ENCODE measurements at regions not wholly inside any gene's neighbourhood (a gene's known extent, or its start where the extent isn't known, plus 50 kb on each side); places are given as distances from the start of the nearest gene placed in this dataset.

- no peak overlapping the region for H3K27ac ChIP-seq (ENCODE audit: low read depth, low read length)
- no peaks in the 10 kb centered on the region for H3F3A ChIP-seq (ENCODE audit: control insufficient read depth, insufficient read depth)
- H3K4me2 ChIP-seq (ENCODE audit: low read length) = no peak overlapping the region
Observed at GRCh38 chr21:35475762-35476161, 426.7 kb upstream of the RUNX1 start.

GRCh38 chr21:35475009-35475408 lies 425.9 kb upstream of the RUNX1 start:
- Histone ChIP-seq H3K27me3 (ENCODE audit: control insufficient read depth, low read length) (peaks cover 26% of the 10 kb centered on the region), H3K4me1 (ENCODE audit: control insufficient read depth, low read length) (no peaks in the 10 kb centered on the region), H3K36me3 (ENCODE audit: control insufficient read depth, low read length) (no peaks in the 10 kb centered on the region), H3K9me2 (replicated peaks; ENCODE audit: control insufficient read depth, low read length) (no peaks in the 10 kb centered on the region), H3K79me2 (ENCODE audit: control insufficient read depth, low read length) (no peaks in the 10 kb centered on the region), H3K27ac (ENCODE audit: low read depth, low read length) (no peak overlapping the region), H3F3A (ENCODE audit: control insufficient read depth, insufficient read depth) (no peaks in the 10 kb centered on the region), H3K4me3 (ENCODE audit: low read length) (no peak overlapping the region), H4K20me1 (ENCODE audit: control insufficient read depth, insufficient read depth, low read depth, low read length) (no peaks in the 10 kb centered on the region), H3K4me2 (ENCODE audit: low read length) (no peak overlapping the region), H3K9me3 (ENCODE audit: control insufficient read depth, insufficient read depth, low read length) (no peaks in the 10 kb centered on the region)
- TF ChIP-seq CTCF (IDR thresholded peaks at IDR 0.05; ENCODE audit: low read depth, low read length, poor library complexity, severe bottlenecking) (no peak), EZH2phosphoT487 (IDR thresholded peaks at IDR 0.05; ENCODE audit: borderline replicate concordance, low read length) (no peak)

More at GRCh38 chr21:35475762-35476161, 426.7 kb upstream of the RUNX1 start:
- Histone ChIP-seq H4K20me1 (ENCODE audit: control insufficient read depth, insufficient read depth, low read depth, low read length) (no peaks in the 10 kb centered on the region), H3K27me3 (ENCODE audit: control insufficient read depth, low read length) (peaks cover 26% of the 10 kb centered on the region), H3K4me1 (ENCODE audit: control insufficient read depth, low read length) (no peaks in the 10 kb centered on the region), H3K9me3 (ENCODE audit: control insufficient read depth, insufficient read depth, low read length) (no peaks in the 10 kb centered on the region), H3K36me3 (ENCODE audit: control insufficient read depth, low read length) (no peaks in the 10 kb centered on the region), H3K4me3 (ENCODE audit: low read length) (no peak overlapping the region), H3K79me2 (ENCODE audit: control insufficient read depth, low read length) (no peaks in the 10 kb centered on the region), H3K9me2 (replicated peaks; ENCODE audit: control insufficient read depth, low read length) (no peaks in the 10 kb centered on the region)
- TF ChIP-seq CTCF (IDR thresholded peaks at IDR 0.05; ENCODE audit: low read depth, low read length, poor library complexity, severe bottlenecking) (no peak), EZH2phosphoT487 (IDR thresholded peaks at IDR 0.05; ENCODE audit: borderline replicate concordance, low read length) (no peak)

- TF ChIP-seq EZH2phosphoT487 (IDR thresholded peaks at IDR 0.05; ENCODE audit: borderline replicate concordance, low read length) (no peak), CTCF (IDR thresholded peaks at IDR 0.05; ENCODE audit: low read depth, low read length, poor library complexity, severe bottlenecking) (no peak)
- Histone ChIP-seq H3K4me2 (ENCODE audit: low read length) (no peak overlapping the region), H3K79me2 (ENCODE audit: control insufficient read depth, low read length) (no peaks in the 10 kb centered on the region), H3K9me3 (ENCODE audit: control insufficient read depth, insufficient read depth, low read length) (no peaks in the 10 kb centered on the region), H3F3A (ENCODE audit: control insufficient read depth, insufficient read depth) (no peaks in the 10 kb centered on the region), H4K20me1 (ENCODE audit: control insufficient read depth, insufficient read depth, low read depth, low read length) (no peaks in the 10 kb centered on the region), H3K4me1 (ENCODE audit: control insufficient read depth, low read length) (no peaks in the 10 kb centered on the region), H3K4me3 (ENCODE audit: low read length) (no peak overlapping the region), H3K27ac (ENCODE audit: low read depth, low read length) (no peak overlapping the region), H3K36me3 (ENCODE audit: control insufficient read depth, low read length) (no peaks in the 10 kb centered on the region), H3K9me2 (replicated peaks; ENCODE audit: control insufficient read depth, low read length) (no peaks in the 10 kb centered on the region), H3K27me3 (ENCODE audit: control insufficient read depth, low read length) (peaks cover 24% of the 10 kb centered on the region)
Observed at GRCh38 chr21:35473496-35473895, 424.4 kb upstream of the RUNX1 start.

All from DOHH2 (cell line).